Daoy (cell line): ENCODE measurements at regions not wholly inside any gene's neighbourhood (a gene's known extent, or its start where the extent isn't known, plus 50 kb on each side); places are given as distances from the start of the nearest gene placed in this dataset.

ENCODE experiments used
- DNase-seq: peaks from one replicate; pipeline ENCODE4 v3.0.0-alpha.2; 2015; ENCODE audit warnings: low read depth

DNA sequence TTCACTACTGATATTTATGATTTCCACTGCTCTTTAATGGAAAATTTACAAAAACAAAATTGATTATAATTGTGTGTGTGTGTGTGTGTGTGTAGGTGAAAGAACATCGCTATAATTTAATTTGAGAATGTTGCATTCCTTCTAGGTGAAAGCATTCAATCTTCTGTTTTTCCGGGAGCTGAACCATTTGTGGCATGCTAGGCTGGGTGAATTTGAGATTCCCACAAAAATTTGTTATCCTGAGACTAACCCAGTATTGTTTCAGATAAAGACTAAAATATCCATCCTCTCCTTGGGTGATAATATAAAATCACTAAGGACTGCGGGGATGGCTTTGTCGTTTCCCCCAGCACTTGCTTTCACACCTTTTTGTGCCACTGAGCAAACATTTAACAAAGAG lies 911.2 kb upstream of the PIK3C3 start:
- DNase-seq: no peak

DNA sequence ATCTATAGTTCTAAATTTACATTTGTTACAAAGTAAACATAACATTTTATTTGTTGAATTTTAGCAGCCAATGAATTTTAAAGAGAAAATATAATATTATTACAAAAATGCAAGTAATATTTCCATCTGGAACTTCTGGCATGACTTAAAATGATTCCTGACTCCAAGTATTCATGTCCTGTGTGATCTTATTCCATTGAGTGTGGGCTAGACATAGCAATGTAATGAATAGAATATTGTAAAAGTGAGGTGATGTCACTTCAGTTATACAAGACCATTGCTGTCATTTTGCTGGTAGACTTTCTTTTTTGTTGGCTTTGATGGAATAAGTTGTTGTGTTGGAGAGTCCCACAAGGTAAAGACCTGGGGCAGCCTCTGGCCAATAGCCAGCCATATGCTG lies 912.2 kb upstream of the PIK3C3 start:
- no peak for DNase-seq

DNA sequence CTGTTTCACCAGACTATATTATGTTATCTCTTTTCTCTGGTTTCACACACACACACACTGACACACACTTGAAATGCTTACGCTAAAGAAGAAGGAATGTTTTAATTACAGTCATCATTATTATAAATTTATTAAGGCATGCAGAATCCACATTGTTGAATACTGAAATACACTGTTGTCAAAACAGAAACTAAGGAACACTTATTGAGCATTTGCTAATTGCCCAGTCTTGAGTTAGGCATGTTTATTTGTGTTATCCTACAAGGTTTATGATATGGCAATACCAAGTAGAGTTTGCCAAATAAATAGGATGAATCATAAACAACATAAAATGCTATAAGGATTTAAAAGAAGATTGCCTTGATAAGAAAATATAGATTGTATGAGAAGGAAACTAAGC lies 917.0 kb upstream of the PIK3C3 start:
- no peak for DNase-seq

- no peak for DNase-seq
Measured at GRCh38 chr18:41036346-41036745, 918.7 kb upstream of the PIK3C3 start.

- DNase-seq: no peak
Measured at GRCh38 chr18:41034413-41034812, 920.6 kb upstream of the PIK3C3 start.

GRCh38 chr18:41025666-41026065 lies 929.4 kb upstream of the PIK3C3 start:
- DNase-seq: no peak

GRCh38 chr18:41024792-41025191 lies 930.2 kb upstream of the PIK3C3 start:
- DNase-seq: no peak

GRCh38 chr18:41022484-41022883 lies 932.5 kb upstream of the PIK3C3 start:
- DNase-seq: no peak

- DNase-seq: no peak
Measured at GRCh38 chr18:41021089-41021488, 933.9 kb upstream of the PIK3C3 start.

DNA sequence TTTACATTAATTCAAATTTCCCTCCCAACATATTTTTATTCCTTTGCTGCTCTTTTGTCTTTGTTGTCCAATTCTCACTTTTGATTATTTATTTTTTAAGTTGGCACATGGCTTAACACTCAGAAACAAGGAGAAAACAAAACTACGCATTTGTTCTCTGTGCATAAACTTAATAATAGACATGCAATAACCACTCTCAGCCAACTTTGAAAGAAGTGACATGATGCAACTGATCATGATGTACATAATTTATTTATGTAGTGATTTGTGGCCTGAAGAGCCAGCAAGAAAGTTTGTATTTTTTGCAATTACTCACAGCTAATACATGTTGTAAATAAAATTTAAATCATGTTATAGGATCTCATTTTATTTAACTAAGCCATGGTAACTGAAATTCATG lies 942.8 kb upstream of the PIK3C3 start:
- no peak for DNase-seq

- DNase-seq: no peak
Measured at GRCh38 chr18:41009926-41010325, 945.1 kb upstream of the PIK3C3 start.

- DNase-seq: no peak
Measured at GRCh38 chr18:41004324-41004723, 950.7 kb upstream of the PIK3C3 start.

DNA sequence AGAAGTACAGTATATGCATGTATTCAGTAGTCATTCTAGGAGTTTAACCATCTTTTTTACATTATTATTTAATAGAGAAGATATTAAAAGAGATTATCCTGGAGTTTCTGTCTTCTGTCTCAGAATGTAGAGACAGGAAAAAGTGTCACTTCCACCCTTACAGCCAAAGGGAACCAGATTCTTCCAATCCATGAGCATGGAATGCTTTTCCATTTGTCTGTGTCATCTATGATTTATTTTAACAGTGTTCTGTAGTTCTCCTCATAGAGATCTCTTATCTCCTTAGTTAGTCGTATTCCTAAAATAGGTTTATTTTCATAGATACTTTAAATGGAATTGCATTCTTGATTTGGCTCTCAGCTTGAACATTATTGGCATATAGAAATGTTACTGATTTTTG lies 959.5 kb upstream of the PIK3C3 start:
- no peak for DNase-seq

DNA sequence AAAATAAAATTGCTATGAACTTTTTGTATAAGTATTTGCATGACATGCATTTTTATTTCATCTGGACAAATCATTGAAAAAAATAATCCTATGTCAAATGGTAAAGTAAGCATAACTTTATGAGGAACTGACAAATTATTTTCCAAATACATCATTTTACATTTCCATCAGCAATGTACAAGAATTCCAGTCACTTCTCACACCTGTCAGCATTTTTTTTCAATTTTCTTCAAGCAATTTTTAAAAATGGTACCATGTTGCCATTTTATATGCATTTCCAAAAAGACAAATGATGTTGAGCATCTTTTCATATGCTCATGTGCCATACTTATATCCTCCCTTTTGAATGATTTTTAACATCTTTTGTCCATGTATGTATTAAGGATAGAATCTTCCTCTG lies 961.7 kb upstream of the PIK3C3 start:
- no peak for DNase-seq

DNA sequence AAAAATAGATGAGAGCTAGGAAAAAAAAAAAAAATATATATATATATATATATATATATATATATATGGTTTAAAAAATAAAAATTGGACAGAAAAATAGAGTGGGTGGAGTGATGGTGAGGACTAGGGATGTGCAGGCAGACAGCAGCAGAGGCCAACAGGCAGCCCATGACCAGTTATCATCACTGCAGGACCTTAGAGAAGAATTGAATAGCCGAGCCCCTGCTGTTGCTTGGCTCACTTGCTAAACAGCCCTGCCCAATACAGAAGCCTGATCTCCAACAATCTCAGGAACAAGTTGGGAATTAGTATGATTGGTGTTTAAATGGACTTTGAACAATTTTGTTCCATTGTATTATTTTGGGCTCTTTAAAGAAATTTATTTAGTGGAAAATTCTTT lies 967.5 kb upstream of the PIK3C3 start:
- DNase-seq: no peak

DNA sequence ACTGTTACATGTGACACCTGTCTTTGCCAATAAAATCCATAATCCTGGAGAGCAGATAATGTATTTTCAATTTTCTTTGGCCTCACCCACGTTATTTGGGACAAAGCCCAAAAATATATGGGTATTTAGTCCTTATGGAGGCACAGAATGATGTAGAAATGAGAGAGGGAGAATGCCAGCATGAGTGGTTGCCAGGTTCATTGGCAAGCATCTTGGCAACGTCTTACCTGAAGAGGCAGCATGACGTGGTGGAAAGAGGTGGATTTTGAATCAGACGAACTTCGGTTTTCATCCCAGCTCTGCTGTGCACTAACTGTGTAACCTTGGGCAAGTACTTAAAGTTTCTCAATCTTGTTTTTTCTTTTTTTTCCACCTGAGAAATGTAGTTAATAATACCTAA lies 969.6 kb upstream of the PIK3C3 start:
- DNase-seq: no peak

DNA sequence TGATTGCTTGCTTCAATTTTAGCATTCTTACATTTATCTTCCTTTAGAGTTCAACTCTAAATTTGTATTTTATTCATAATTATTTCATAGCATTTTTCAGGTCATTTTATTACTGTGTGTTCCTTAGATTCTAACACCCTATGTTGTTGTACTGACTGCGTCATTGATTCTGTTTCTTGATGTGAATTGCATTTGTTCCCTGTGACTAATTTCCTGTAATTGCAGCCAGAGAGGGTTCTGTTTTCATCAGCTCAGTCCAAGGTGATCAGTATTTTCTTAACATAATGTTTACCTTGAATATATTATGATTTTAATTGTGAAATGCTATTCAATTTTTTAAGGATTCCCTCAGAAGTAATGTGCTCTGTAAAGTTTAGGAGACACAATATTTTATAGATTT lies 970.2 kb upstream of the PIK3C3 start:
- no peak for DNase-seq

DNA sequence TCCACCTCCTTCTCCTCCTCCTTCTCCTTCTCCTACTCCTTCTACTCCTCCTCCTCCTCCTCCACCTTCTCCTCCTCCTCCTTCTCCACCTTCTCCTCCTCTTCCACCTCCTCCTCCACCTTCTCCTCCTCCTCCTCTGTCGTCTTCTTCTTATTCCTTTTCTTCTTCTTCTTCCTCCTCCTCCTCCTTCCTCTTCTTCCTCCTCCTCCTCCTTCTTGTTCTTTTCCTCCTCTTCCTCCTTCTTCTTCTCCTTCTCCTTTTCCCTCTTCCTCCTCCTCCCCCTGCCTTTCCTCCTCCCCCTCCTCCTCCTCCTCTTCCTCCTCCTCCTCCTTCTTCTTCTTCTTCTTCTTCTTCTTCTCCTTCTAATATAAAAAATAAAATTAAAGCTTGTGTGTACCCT lies 971.2 kb upstream of the PIK3C3 start:
- DNase-seq: no peak

DNA sequence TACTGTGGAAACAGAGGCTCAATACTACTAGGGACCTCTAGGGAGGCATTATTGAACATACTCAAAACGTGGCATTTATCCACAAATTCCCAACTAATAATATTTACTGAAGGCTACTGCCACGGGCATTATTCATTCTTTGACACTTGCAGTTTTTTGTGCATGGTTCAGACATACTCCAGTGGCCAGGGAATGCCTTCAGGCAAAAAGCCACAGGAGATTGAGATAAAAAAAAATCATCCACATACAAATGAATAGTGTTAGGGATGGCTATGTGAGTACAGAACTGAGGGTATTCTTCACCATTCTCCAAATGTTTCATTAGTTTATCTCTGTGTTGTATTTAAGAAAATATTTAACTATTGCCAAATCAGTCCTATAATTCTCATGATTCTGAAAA lies 974.9 kb upstream of the PIK3C3 start:
- DNase-seq: no peak

GRCh38 chr18:40976050-40976449 lies 979.0 kb upstream of the PIK3C3 start:
- DNase-seq: no peak

DNA sequence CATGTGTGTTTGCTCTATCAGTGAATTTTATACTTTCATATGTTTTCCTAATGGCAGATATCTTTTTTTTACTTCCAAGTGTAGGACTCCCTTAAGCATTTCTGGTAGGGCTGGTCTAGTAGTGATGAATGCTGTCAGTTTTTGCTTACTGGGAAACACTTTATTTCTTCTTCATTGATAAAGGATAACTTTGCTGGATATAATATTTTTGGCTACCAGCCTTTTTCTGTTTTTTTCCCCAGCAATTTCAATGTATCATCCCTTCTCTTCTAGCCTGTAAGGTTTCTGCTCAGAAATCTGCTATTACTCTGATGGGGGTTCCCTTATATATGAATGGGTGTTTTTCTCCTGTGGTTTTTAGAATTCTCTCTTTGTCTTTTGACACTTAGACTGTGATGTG lies 980.6 kb upstream of the PIK3C3 start:
- DNase-seq: no peak

DNA sequence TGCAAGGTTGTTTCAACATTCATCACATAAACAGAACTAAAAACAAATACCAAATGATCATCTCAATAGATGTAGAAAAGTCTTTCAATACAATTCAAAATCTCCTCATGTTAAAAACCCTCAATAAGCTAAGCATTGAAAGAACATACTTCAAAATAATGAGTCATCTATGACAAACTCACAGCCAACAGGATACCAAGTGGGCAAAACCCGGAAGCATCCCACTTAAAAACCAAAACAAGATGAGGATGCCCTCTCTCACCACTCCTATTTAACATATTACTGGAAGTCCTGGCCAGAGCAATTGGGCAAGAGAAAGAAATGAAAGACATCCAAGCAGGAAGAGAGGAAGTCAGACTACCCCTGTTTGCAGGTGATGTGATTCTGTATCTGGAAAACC lies 992.2 kb upstream of the PIK3C3 start:
- no peak for DNase-seq

- no peak for DNase-seq
Measured at GRCh38 chr18:40957533-40958070, 997.4 kb upstream of the PIK3C3 start.

- no peak for DNase-seq
Measured at GRCh38 chr18:40956213-40956612, 998.8 kb upstream of the PIK3C3 start.

GRCh38 chr18:40955351-40955750 lies 999.7 kb upstream of the PIK3C3 start:
- DNase-seq: no peak
